ENCODE measurements at regions not wholly inside any gene's neighbourhood (a gene's known extent, or its start where the extent isn't known, plus 50 kb on each side); places are given as distances from the start of the nearest gene placed in this dataset.
"Not testable (repeated sequence)": the region's sequence is repeated elsewhere in the genome, so short reads cannot be mapped to it uniquely, and the experiment has no call there.

DNA sequence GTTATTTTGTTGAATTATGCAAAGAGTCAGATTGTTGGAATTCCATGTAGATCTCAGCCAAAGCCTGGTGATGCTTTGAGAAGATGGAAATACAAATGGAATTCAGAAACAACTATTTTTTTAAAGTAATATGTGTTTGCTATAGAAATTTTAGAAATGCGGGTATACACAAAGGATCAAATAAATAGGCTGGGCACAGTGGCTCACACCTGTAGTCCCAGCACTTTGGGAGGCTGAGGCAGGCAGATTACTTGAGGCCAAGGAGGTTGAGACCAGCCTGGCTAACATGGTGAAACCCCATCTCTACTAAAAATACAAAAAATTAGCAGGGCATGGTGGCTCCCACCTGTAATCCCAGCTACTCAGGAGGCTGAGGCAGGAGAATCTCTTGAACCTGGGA is 155.1 kb downstream of the MYCN start:
- not testable (repeated sequence) for DNase-seq (ENCODE audit: low spot score)

GRCh38 chr2:16094811-16095210 is 154.5 kb downstream of the MYCN start:
- DNase-seq (ENCODE audit: low spot score) = no peak

DNA sequence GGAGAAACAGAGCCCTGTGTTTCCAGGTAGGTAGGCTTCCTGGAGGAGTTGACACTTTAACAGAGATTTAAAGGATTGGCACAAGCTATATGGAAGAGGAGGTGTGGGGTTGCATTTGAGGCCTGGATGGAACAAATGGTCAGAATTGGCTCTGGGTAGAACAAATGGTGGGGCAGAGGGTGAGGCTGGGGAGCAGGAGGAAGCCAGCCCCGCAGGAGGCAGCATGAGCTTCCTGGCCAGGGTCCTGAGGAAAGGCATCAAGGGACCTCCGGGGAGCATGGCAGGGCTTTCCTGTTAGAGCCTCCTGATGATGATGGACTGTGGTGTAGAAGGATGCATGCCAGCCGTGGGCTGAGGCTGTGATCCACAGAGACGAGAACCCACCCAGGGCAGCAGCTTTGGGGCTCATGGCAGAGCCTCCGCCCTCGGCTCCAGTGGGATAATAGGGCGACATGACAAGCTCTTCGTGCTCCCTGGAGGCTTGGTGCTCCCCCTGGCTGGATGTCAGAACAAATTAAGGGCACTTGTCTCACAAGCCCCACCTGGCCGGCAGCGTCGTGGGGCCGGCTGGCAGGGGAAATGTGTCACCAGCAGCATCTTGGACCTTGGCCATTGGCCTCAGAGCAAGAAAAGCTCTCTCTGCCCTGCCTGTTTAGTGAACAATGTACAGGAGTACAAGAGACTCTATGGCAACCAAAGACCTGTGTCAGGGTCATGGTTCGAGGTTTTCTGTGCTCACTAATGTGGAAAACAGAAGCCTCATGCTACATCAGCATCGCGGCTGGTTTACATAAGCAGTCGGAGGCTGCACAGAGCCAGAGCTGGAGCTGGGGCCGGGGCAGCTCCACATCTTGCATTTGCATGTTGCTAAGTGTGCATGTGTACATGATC is 153.5 kb downstream of the MYCN start:
- no peak for DNase-seq (ENCODE audit: low spot score)

- no peak for DNase-seq (ENCODE audit: low spot score)
These were observed 152.7 kb downstream of the MYCN start for GRCh38 chr2:16092861-16093638.

DNA sequence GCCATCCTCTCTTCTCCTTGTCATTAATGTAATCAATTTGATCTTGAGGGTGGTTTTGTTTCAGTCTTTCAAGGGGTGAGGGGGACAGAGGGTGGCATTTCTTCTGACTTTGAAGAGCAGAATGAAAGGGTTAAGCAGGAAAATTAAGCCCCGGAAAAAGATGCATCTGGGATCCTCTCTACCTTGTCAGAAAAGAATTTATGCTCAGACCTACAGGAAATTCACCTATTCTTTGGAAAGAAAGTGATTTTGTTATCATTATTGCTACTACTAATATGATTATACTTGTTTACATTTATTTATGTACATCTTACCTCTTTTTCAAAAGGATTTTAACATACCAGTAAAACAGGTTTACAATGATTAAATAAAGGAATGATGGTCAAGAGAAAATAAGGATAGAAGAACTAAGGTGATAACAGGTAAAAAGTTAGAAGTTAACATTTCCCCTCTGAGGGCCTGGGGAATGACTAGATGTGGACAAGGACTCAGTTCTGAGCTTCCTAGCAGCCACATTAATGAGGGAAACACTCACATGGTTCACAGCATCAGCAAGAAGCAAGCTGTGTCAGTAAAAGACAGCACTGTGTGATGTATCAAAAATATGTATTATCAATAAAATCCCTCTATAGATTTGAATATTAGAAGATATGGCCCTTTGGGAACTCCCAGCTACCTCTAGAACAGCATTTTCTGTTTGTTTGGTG is 151.4 kb downstream of the MYCN start:
- no peak for DNase-seq (ENCODE audit: low spot score)

GRCh38 chr2:16090650-16091575 is 150.6 kb downstream of the MYCN start:
- no peak for DNase-seq (ENCODE audit: low spot score)

GRCh38 chr2:16089491-16089890 is 149.1 kb downstream of the MYCN start:
- not testable (repeated sequence) for DNase-seq (ENCODE audit: low spot score)

DNA sequence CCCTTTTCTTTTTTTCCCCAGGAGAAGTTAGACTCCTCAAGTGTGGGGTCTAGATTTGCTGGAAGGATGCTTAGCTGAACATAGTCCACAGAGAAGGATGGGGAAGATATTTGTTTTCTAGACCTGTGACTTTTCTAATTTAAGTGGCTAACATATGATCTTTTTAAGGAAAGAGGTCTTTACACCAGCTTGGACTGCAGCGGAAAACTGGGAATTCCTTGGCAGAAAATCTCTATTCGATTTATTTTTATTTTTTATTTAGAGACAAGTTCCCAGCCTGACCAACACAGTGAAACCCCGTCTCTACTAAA is 148.4 kb downstream of the MYCN start:
- no peak for DNase-seq (ENCODE audit: low spot score)

DNA sequence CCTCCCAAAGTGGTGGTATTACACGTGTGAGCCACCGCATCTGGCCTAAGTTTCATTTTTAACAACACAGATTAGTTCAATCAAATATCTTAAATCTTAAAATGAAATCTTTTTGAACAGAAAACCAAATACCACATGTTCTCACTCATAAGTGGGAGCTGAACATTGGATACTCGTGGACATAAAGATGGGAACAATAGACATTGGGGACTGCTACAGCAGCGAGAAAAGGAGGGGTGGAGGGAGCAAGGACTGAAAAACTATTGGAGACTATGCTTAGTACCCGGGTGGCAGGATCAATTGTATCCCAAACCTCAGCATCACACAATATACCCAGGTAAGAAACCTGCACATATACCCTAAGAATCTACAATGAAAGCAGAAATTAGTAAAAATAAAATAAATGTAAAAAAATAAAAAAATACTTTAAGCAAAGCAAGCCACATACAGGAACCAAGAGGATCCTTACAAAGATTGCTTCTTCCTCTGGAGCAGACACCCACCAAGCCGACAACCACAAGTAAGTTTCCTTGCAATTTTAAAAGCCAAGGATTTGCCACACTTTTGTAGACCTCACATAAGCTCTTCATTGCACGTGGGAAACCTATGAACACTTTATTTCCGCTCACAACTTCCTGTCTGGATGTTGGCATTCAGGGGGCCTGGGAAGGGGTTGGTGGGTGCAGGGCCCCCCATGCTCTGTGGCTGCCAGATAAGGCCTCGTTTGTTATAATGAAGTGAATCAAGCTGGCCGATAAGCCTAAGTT is 147.9 kb downstream of the MYCN start:
- DNase-seq (ENCODE audit: low spot score) = no peak

DNA sequence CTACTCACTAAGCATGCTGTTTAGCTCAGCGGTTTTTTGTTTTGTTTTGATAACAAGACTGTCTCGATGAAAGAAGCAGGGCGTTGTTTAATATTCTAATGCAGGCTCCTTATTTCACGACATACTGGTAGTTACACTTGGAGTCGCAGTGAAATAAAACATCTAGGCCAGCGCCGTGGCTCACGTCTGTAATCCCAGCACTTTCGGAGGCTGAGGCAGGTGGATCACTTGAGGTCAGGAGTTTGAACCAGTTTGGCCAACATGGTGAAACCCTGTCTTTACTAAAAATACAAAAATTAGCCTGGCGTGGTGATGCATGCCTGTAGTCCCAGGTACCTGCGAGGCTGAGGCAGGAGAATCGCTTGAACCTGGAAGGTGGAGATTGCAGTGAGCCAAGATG is 145.8 kb downstream of the MYCN start:
- DNase-seq (ENCODE audit: low spot score) = not testable (repeated sequence)

DNA sequence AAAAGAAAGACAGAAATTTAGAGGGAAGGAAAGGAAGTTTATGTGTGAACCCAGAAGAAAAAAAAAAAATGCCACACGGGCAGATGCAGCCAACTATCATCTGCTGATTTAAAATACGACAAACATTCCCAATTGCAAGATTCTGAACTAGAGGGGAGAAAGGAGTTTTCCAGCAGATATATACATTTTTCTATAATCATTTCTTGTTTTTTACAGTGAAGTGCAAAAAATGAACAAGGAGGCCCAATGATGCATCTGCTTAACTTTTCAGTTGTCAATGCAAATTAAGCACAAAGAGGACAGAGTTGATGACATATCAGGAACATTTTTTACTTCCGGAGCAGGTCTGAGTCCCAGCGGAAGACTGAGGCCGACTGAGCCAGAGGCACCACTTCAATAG is 144.7 kb downstream of the MYCN start:
- no peak for DNase-seq (ENCODE audit: low spot score)

- DNase-seq (ENCODE audit: low spot score) = no peak
These were observed 143.9 kb downstream of the MYCN start for GRCh38 chr2:16084274-16084673.

GRCh38 chr2:16082276-16082675 is 141.9 kb downstream of the MYCN start:
- no peak for DNase-seq (ENCODE audit: low spot score)

- no peak for DNase-seq (ENCODE audit: low spot score)
These were observed 141.2 kb downstream of the MYCN start for GRCh38 chr2:16081316-16082200.

DNA sequence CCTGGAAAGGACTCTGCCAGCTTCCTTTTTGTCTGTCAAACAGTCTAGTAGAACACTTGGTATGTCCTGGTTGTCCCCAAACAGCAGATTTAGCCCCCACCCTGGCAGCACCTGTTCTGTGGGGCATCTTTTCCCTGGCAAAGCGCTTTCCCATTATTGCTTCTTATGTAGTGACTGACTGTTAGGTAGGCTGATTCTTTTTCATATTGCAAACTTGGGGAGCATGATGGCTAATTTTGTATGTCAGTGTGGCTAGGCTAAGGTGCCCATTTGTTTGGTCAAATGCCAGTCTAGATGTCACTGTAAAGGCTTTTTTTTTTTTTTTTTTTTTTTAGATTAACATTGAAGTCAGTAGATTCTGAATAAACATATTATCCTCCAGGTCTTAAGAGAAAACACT is 140.2 kb downstream of the MYCN start:
- no peak for DNase-seq (ENCODE audit: low spot score)

GRCh38 chr2:16080071-16080470 is 139.7 kb downstream of the MYCN start:
- no peak for DNase-seq (ENCODE audit: low spot score)

GRCh38 chr2:16079637-16080036 is 139.3 kb downstream of the MYCN start:
- DNase-seq (ENCODE audit: low spot score) = no peak

- DNase-seq (ENCODE audit: low spot score) = no peak
These were observed 137.3 kb downstream of the MYCN start for GRCh38 chr2:16077601-16078000.

DNA sequence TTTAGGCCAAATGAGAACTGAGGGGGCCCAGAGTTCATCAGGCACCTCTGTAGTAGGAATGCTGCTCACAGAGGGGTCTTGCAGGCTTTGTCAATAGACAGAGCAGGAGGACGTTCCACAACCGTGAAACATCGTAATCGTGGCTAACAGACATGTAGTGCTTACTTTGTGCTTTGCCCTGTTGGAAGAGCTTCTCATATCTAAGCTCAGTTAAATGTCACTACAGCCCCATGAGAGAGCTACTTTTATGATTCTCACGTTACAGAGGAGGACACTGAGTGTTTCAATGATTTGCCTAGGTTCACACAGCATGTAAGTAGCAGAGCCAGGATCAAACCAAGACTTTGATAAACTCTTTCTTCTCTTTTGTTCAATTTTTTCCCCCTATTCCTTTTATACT is 136.6 kb downstream of the MYCN start:
- DNase-seq (ENCODE audit: low spot score) = no peak
